Spleen (tissue), 11 donors: ENCODE measurements at regions not wholly inside any gene's neighbourhood (a gene's known extent, or its start where the extent isn't known, plus 50 kb on each side); places are given as distances from the start of the nearest gene placed in this dataset.

Experiments
- DNase-seq: peaks from one replicate; pipeline ENCODE4 v3.0.0-alpha.2; 2020
- H3K27ac ChIP-seq, 8 donors: fragments of 200-600 bp; sonication (generic) in 7 of 8; 1 replicate in 4 of 8; 2 replicates in 4 of 8; pipeline versions ENCODE4 v1.5.0 to v1.8.0; 2016 to 2021; ENCODE audit warnings: inconsistent platforms in 4 of 8, mild to moderate bottlenecking in 4 of 8, moderate library complexity in 1 of 8
- H3K27me3 ChIP-seq, 7 donors: fragments of 200-600 bp; sonication (generic) in 6 of 7; replicated peaks in 1 of 7; 1 replicate in 4 of 7; 2 replicates in 3 of 7; pipeline versions ENCODE4 v1.5.0 to v1.8.0; 2016 to 2021; ENCODE audit warnings: inconsistent platforms in 3 of 7, mild to moderate bottlenecking in 1 of 7
- H3K36me3 ChIP-seq, 6 donors: fragments of 200-600 bp; sonication (generic) in 5 of 6; 1 replicate in 4 of 6; 2 replicates in 2 of 6; pipeline versions ENCODE4 v1.5.0 to v1.8.0; 2016 to 2021; ENCODE audit warnings: inconsistent platforms in 2 of 6
- H3K4me1 ChIP-seq, 6 donors: fragments of 200-600 bp; sonication (generic) in 5 of 6; 1 replicate in 3 of 6; 2 replicates in 3 of 6; pipeline versions ENCODE4 v1.5.0 to v1.8.0; 2016 to 2021; ENCODE audit warnings: inconsistent platforms in 3 of 6
- H3K4me3 ChIP-seq, 8 donors: fragments of 200-600 bp; sonication (generic) in 7 of 8; 1 replicate in 4 of 8; 2 replicates in 4 of 8; pipeline versions ENCODE4 v1.5.0 to v1.8.0; 2016 to 2021; ENCODE audit warnings: inconsistent platforms in 4 of 8, mild to moderate bottlenecking in 4 of 8, moderate library complexity in 2 of 8
- H3K9me3 ChIP-seq, 8 donors: fragments of 200-600 bp; sonication (generic) in 7 of 8; 1 replicate in 4 of 8; 2 replicates in 4 of 8; pipeline versions ENCODE4 v1.5.0 to v1.8.0; 2016 to 2021; ENCODE audit warnings: inconsistent platforms in 4 of 8
- CTCF ChIP-seq, 11 experiments: fragments of 200-600 bp in 7 of 11; fragments of 450-650 bp in 4 of 11; sonication (generic) in 4 of 11; IDR thresholded peaks in 8 of 11; conservative IDR thresholded peaks in 3 of 11; 1 replicate in 7 of 11; 2 replicates in 4 of 11; pipeline versions ENCODE4 v1.4.0 to v1.8.0; 2016 to 2021; ENCODE audit warnings: antibody characterized with exemption in 11 of 11, inconsistent platforms in 4 of 11, mild to moderate bottlenecking in 1 of 11
- POLR2A ChIP-seq, 3 donors: fragments of 450-650 bp; IDR thresholded peaks; one replicate each; pipeline ENCODE4 v1.5.1; 2017; ENCODE audit warnings: antibody characterized with exemption in 3 of 3, mild to moderate bottlenecking in 1 of 3
- POLR2AphosphoS5 ChIP-seq, 3 donors: sonication (generic); formaldehyde crosslinking; IDR thresholded peaks; one replicate each; pipeline ENCODE4 v1.5.1; 2017; ENCODE audit warnings: antibody characterized with exemption in 3 of 3
- WGBS, 5 donors: extraction: QIAGEN DNeasy Blood & Tissue Kit in 3 of 5; methylation state at CpG; one replicate each; pipeline versions ENCODE4 v1.1.5 to v1.1.7; 2013 to 2018; 5-methylcytosine and 5-hydroxymethylcytosine counted together
- intact Hi-C: fragments of 100-400 bp; cut with DNase I; formaldehyde crosslinking; loops from one replicate; pipeline ENCODE4 v1.15.0; 2023; ENCODE audit warnings: low total_unique reads
- donor health status: healthy with polysubstance abuse.
- donor health status: DM: no; HTN: no; CAD: no; lungs with moderate emphysema.
- donor health status: DM: no; HTN: no; CAD: no.
- donor health status: Bipolar disorder and iron deficiency.
- donor health status: healthy.
- donor health status: DM: no; HTN: no; CAD: no.
- donor health status: DM: yes; HTN: yes; CAD: no.

GRCh38 chr4:4919927-4920326, 60.5 kb downstream of the MSX1 start:
- TF ChIP-seq POLR2A (IDR thresholded peaks at IDR 0.05) (no peak), POLR2AphosphoS5 (IDR thresholded peaks at IDR 0.05) (no peak), CTCF (IDR thresholded peaks at IDR 0.05 in 8 of 11, conservative IDR thresholded peaks at IDR 0.05 in 3 of 11) (no peak)
- DNase-seq = no peak
- no peak overlapping the region for H3K27ac ChIP-seq
- no peaks in the 10 kb centered on the region for H3K36me3 ChIP-seq
- WGBS, 5 donors = 80 to 98% (median 89%) methylated on average over 6 to 11 of the region's 11 CpGs
- no peak overlapping the region for H3K4me3 ChIP-seq
- H3K27me3 ChIP-seq = peaks cover 0 to 10% (median 0%) of the 10 kb centered on the region in 7 donors
- peaks cover 0 to 8% (median 0%) of the 10 kb centered on the region in 6 donors for H3K4me1 ChIP-seq
- intact Hi-C loops = no loop called here
- peaks cover 0 to 13% (median 0%) of the 10 kb centered on the region in 8 donors for H3K9me3 ChIP-seq

- H3K4me1 ChIP-seq = peaks cover 0 to 8% (median 0%) of the 10 kb centered on the region in 6 donors
- H3K27ac ChIP-seq = no peak overlapping the region
- H3K36me3 ChIP-seq = no peaks in the 10 kb centered on the region
- WGBS, 5 donors = 83 to 100% (median 93%) methylated on average over 2 of the region's 2 CpGs
- no peak for TF ChIP-seq POLR2A (IDR thresholded peaks at IDR 0.05)
- no peak for TF ChIP-seq CTCF (IDR thresholded peaks at IDR 0.05 in 8 of 11, conservative IDR thresholded peaks at IDR 0.05 in 3 of 11)
- no peak for TF ChIP-seq POLR2AphosphoS5 (IDR thresholded peaks at IDR 0.05)
- DNase-seq = no peak
- H3K9me3 ChIP-seq = peaks cover 0 to 13% (median 0%) of the 10 kb centered on the region in 8 donors
- H3K27me3 ChIP-seq = peaks cover 0 to 7% (median 0%) of the 10 kb centered on the region in 7 donors
- intact Hi-C loops = no loop called here
- H3K4me3 ChIP-seq = no peak overlapping the region
These were observed 61.6 kb downstream of the MSX1 start for GRCh38 chr4:4921077-4921476.

- WGBS, 5 donors = 46 to 65% (median 55%) methylated on average over 2 of the region's 2 CpGs
- TF ChIP-seq POLR2A (IDR thresholded peaks at IDR 0.05) (no peak), CTCF (IDR thresholded peaks at IDR 0.05 in 8 of 11, conservative IDR thresholded peaks at IDR 0.05 in 3 of 11) (no peak), POLR2AphosphoS5 (IDR thresholded peaks at IDR 0.05) (no peak)
- no peak for DNase-seq
- H3K27me3 ChIP-seq = peaks cover 0 to 7% (median 0%) of the 10 kb centered on the region in 7 donors
- H3K27ac ChIP-seq = no peak overlapping the region
- H3K4me1 ChIP-seq = peaks cover 0 to 8% (median 0%) of the 10 kb centered on the region in 6 donors
- peaks cover 0 to 7% (median 0%) of the 10 kb centered on the region in 8 donors for H3K9me3 ChIP-seq
- H3K36me3 ChIP-seq = no peaks in the 10 kb centered on the region
- intact Hi-C loops = no loop called here
- no peak overlapping the region for H3K4me3 ChIP-seq
These were observed 63.0 kb downstream of the MSX1 start for GRCh38 chr4:4922441-4922840.

- H3K36me3 ChIP-seq = no peaks in the 10 kb centered on the region
- no peak for DNase-seq
- H3K4me3 ChIP-seq = no peak overlapping the region
- intact Hi-C loops = no loop called here
- no peaks in the 10 kb centered on the region for H3K9me3 ChIP-seq
- WGBS, 5 donors = 25 to 84% (median 25%) methylated on average over 1 of the region's 1 CpG
- H3K27me3 ChIP-seq = peaks cover 0 to 7% (median 0%) of the 10 kb centered on the region in 7 donors
- TF ChIP-seq POLR2A (IDR thresholded peaks at IDR 0.05) (no peak), POLR2AphosphoS5 (IDR thresholded peaks at IDR 0.05) (no peak), CTCF (IDR thresholded peaks at IDR 0.05 in 8 of 11, conservative IDR thresholded peaks at IDR 0.05 in 3 of 11) (no peak)
- peaks cover 0 to 8% (median 0%) of the 10 kb centered on the region in 6 donors for H3K4me1 ChIP-seq
- no peak overlapping the region for H3K27ac ChIP-seq
These were observed 63.7 kb downstream of the MSX1 start for GRCh38 chr4:4923201-4923600.
